ENCODE measurements at regions not wholly inside any gene's neighbourhood (a gene's known extent, or its start where the extent isn't known, plus 50 kb on each side); places are given as distances from the start of the nearest gene placed in this dataset.

- no peak for TF ChIP-seq CTCF (IDR thresholded peaks at IDR 0.05)
- no peak for TF ChIP-seq POLR2A (IDR thresholded peaks at IDR 0.05)
Measured at GRCh38 chr5:3373391-3373790, 222.2 kb upstream of the IRX1 start.

All from lower leg skin (tissue), 3 donors.